ENCODE measurements at regions not wholly inside any gene's neighbourhood (a gene's known extent, or its start where the extent isn't known, plus 50 kb on each side); places are given as distances from the start of the nearest gene placed in this dataset.
"Not testable (repeated sequence)": the region's sequence is repeated elsewhere in the genome, so short reads cannot be mapped to it uniquely, and the experiment has no call there.

GRCh38 chr10:3259499-3259898 is 86.9 kb upstream of the PITRM1 start:
- H3K27me3 Mint-ChIP-seq (ENCODE audit: low read depth): peaks cover 2% of the 10 kb centered on the region

GRCh38 chr10:3258394-3258793 is 85.8 kb upstream of the PITRM1 start:
- TF ChIP-seq, protein P1, sequence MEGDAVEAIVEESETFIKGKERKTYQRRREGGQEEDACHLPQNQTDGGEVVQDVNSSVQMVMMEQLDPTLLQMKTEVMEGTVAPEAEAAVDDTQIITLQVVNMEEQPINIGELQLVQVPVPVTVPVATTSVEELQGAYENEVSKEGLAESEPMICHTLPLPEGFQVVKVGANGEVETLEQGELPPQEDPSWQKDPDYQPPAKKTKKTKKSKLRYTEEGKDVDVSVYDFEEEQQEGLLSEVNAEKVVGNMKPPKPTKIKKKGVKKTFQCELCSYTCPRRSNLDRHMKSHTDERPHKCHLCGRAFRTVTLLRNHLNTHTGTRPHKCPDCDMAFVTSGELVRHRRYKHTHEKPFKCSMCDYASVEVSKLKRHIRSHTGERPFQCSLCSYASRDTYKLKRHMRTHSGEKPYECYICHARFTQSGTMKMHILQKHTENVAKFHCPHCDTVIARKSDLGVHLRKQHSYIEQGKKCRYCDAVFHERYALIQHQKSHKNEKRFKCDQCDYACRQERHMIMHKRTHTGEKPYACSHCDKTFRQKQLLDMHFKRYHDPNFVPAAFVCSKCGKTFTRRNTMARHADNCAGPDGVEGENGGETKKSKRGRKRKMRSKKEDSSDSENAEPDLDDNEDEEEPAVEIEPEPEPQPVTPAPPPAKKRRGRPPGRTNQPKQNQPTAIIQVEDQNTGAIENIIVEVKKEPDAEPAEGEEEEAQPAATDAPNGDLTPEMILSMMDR (IDR thresholded peaks at IDR 0.05; ENCODE audit: unreplicated experiment): no peak
- DNase-seq (ENCODE audit: low spot score in 2 of 2, unreplicated experiment in 2 of 2): no peak
- Mint-ChIP-seq H3K9me3 (no peaks in the 10 kb centered on the region), H3K4me1 (peaks cover 6% of the 10 kb centered on the region), H3K36me3 (no peaks in the 10 kb centered on the region), H3K27me3 (ENCODE audit: low read depth) (no peaks in the 10 kb centered on the region), H3K4me3 (no peak overlapping the region), H3K27ac (no peak overlapping the region)

More at GRCh38 chr10:3259499-3259898, 86.9 kb upstream of the PITRM1 start:
- Mint-ChIP-seq H3K4me1 (peaks cover 10% of the 10 kb centered on the region), H3K36me3 (no peaks in the 10 kb centered on the region), H3K27ac (no peak overlapping the region), H3K9me3 (no peaks in the 10 kb centered on the region), H3K4me3 (no peak overlapping the region)
- TF ChIP-seq, protein P1 (IDR thresholded peaks at IDR 0.05; ENCODE audit: unreplicated experiment): no peak
- DNase-seq (ENCODE audit: low spot score in 2 of 2, unreplicated experiment in 2 of 2): no peak

DNA sequence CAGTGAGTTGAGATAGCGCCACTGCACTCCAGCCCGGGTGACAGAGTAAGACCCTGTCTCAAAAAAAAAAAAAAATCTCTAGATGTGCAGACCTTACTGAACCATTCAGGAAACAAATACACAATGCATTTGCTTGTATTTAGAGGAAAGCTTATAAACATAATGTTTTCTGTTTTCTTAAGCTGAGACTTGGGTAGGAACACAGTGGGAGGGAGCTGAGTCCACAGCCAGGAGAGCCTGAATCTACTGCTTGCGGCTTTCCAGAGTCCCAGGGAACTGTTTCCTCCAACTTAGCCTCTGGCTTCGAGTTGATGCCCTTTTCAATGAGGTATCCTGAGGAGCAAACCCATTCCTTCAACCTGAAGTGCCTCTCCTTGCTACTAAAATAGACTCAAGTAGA is 83.0 kb upstream of the PITRM1 start:
- no peaks in the 10 kb centered on the region for H3K9me3 Mint-ChIP-seq
- no peak for DNase-seq (ENCODE audit: low spot score in 2 of 2, unreplicated experiment in 2 of 2)
- no peaks in the 10 kb centered on the region for H3K36me3 Mint-ChIP-seq
- H3K4me1 Mint-ChIP-seq: peaks cover under 1% of the 10 kb centered on the region
- H3K27ac Mint-ChIP-seq: no peak overlapping the region
- TF ChIP-seq, protein P1 (IDR thresholded peaks at IDR 0.05; ENCODE audit: unreplicated experiment): no peak
- H3K4me3 Mint-ChIP-seq: no peak overlapping the region
- H3K27me3 Mint-ChIP-seq (ENCODE audit: low read depth): peaks cover 16% of the 10 kb centered on the region

GRCh38 chr10:3255075-3255474 is 82.5 kb upstream of the PITRM1 start:
- TF ChIP-seq, protein P1 (IDR thresholded peaks at IDR 0.05; ENCODE audit: unreplicated experiment): no peak
- no peak for DNase-seq (ENCODE audit: low spot score in 2 of 2, unreplicated experiment in 2 of 2)
- Mint-ChIP-seq H3K9me3 (no peaks in the 10 kb centered on the region), H3K27me3 (ENCODE audit: low read depth) (peaks cover 16% of the 10 kb centered on the region), H3K27ac (no peak overlapping the region), H3K36me3 (no peaks in the 10 kb centered on the region), H3K4me1 (no peaks in the 10 kb centered on the region), H3K4me3 (no peak overlapping the region)

DNA sequence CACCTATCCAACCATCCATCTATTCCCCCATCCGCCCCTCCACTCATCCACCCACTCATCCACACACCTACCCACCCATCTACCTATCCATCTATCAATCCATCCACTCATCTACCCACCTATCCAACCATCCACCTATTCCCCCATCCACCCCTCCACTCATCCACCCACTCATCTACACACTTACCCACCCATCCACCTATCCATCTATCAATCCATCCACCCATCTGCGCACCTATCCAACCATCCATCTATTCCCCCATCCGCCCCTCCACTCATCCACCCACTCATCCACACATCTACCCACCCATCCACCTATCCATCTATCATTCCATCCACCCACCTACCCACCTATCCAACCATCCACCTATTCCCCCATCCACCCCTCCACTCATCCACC is 81.4 kb upstream of the PITRM1 start:
- peaks cover 16% of the 10 kb centered on the region for H3K27me3 Mint-ChIP-seq (ENCODE audit: low read depth)
- DNase-seq (ENCODE audit: low spot score in 2 of 2, unreplicated experiment in 2 of 2); H3K27ac Mint-ChIP-seq; H3K9me3 Mint-ChIP-seq; H3K4me1 Mint-ChIP-seq; H3K4me3 Mint-ChIP-seq; H3K36me3 Mint-ChIP-seq: not testable (repeated sequence)

DNA sequence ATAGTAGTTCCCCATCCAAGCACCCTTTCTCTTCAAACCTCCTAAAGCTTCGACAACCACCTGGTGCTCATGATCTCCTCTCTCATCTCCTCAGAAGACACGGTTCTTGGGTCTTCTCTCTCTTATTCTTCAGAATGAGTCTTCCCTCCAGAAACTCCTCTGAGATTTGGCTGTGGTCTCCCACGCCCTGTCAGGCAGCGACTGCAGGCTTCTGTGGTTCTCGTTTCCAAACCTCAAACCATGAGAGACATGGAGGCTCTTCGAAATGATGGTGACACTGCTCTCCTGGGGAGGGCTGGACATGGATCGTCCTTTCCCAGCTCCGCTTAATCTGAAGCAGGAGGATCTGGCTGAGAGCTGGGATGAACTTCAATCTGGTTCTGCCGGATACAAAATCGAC is 78.6 kb upstream of the PITRM1 start:
- H3K27ac Mint-ChIP-seq: no peak overlapping the region
- no peaks in the 10 kb centered on the region for H3K36me3 Mint-ChIP-seq
- TF ChIP-seq, protein P1 (IDR thresholded peaks at IDR 0.05; ENCODE audit: unreplicated experiment): no peak
- H3K9me3 Mint-ChIP-seq: no peaks in the 10 kb centered on the region
- no peak overlapping the region for H3K4me3 Mint-ChIP-seq
- DNase-seq (ENCODE audit: low spot score in 2 of 2, unreplicated experiment in 2 of 2): no peak
- peaks cover 8% of the 10 kb centered on the region for H3K4me1 Mint-ChIP-seq
- H3K27me3 Mint-ChIP-seq (ENCODE audit: low read depth): peaks cover 16% of the 10 kb centered on the region

All from mesothelial cell of epicardium (in vitro differentiated cells).